ENCODE measurements at regions not wholly inside any gene's neighbourhood (a gene's known extent, or its start where the extent isn't known, plus 50 kb on each side); places are given as distances from the start of the nearest gene placed in this dataset.

GRCh38 chr21:14686466-14687267, 140.6 kb upstream of the SAMSN1 start:
- peaks cover 3% of the 10 kb centered on the region for H3K36me3 Mint-ChIP-seq (ENCODE audit: low read depth, unreplicated experiment)
- no peaks in the 10 kb centered on the region for H3K9me3 Mint-ChIP-seq (ENCODE audit: unreplicated experiment)
- no peaks in the 10 kb centered on the region for H3K79me2 ChIP-seq (ENCODE audit: insufficient read depth, low read length)
- no peak overlapping the region for H3K9ac ChIP-seq (ENCODE audit: low read length)
- no peaks in the 10 kb centered on the region for H3K27me3 ChIP-seq (ENCODE audit: insufficient read depth, low read length)
- peak; percentile 3 for DNase-seq (ENCODE audit: low read depth)
- TF ChIP-seq EZH2 (IDR thresholded peaks at IDR 0.05; ENCODE audit: insufficient read depth, low read length) = no peak
- H2AFZ ChIP-seq (ENCODE audit: low read depth, low read length) = no peak overlapping the region
- H3K27ac Mint-ChIP-seq (ENCODE audit: unreplicated experiment) = peak overlapping the region; percentile 85
- H3K4me3 ChIP-seq (ENCODE audit: insufficient read depth, low read depth, low read length) = no peak overlapping the region
- H3K4me2 ChIP-seq (ENCODE audit: low read length) = no peak overlapping the region
- no peak for FAIRE-seq
- peaks cover 23% of the 10 kb centered on the region for H3K4me1 Mint-ChIP-seq (ENCODE audit: low read depth, unreplicated experiment)
- H3K27me3 Mint-ChIP-seq (ENCODE audit: low read depth, unreplicated experiment) = no peaks in the 10 kb centered on the region
- peak overlapping the region; percentile 14 for H3K4me3 Mint-ChIP-seq (ENCODE audit: unreplicated experiment)
- no peaks in the 10 kb centered on the region for H3K9me3 ChIP-seq (ENCODE audit: insufficient read depth, low read depth, low read length)
- H3K4me1 ChIP-seq (ENCODE audit: insufficient read depth, low read length) = no peaks in the 10 kb centered on the region
- no peaks in the 10 kb centered on the region for H3K36me3 ChIP-seq (ENCODE audit: insufficient read depth, low read length)
- no peaks in the 10 kb centered on the region for H4K20me1 ChIP-seq (ENCODE audit: insufficient read depth, low read length)
- no peak overlapping the region for H3K27ac ChIP-seq (ENCODE audit: low read depth, low read length)

DNA sequence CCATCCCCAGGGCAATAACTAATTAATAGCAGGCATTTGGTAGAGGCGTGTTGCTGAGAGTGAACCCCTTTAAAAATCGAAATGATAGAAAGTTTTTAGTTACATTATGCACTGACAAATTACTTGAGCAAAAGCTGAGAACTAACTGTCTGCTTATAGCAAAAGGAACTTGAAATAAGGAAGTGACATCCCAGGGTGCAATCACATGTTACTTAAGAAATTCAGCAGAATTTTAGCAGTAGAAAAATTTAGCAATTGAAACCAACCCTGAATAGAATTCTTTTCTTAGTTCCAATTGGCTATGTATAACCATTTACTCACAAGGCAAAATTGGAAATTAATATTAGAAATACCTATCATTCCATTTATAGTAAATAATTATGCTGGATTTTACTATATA, 139.5 kb upstream of the SAMSN1 start:
- H3K27ac ChIP-seq (ENCODE audit: low read depth, low read length) = no peak overlapping the region
- no peak overlapping the region for H3K4me3 Mint-ChIP-seq (ENCODE audit: unreplicated experiment)
- no peaks in the 10 kb centered on the region for H3K4me1 ChIP-seq (ENCODE audit: insufficient read depth, low read length)
- no peaks in the 10 kb centered on the region for H4K20me1 ChIP-seq (ENCODE audit: insufficient read depth, low read length)
- H3K27ac Mint-ChIP-seq (ENCODE audit: unreplicated experiment) = no peak overlapping the region
- TF ChIP-seq CTCF (IDR thresholded peaks at IDR 0.05; ENCODE audit: insufficient read depth, low read depth, low read length) (no peak), EZH2 (IDR thresholded peaks at IDR 0.05; ENCODE audit: insufficient read depth, low read length) (no peak)
- H3K27me3 Mint-ChIP-seq (ENCODE audit: low read depth, unreplicated experiment) = no peaks in the 10 kb centered on the region
- H3K4me3 ChIP-seq (ENCODE audit: insufficient read depth, low read depth, low read length) = no peak overlapping the region
- H3K4me2 ChIP-seq (ENCODE audit: low read length) = no peak overlapping the region
- FAIRE-seq = no peak
- no peaks in the 10 kb centered on the region for H3K36me3 ChIP-seq (ENCODE audit: insufficient read depth, low read length)
- DNase-seq (ENCODE audit: low read depth) = no peak
- H3K79me2 ChIP-seq (ENCODE audit: insufficient read depth, low read length) = no peaks in the 10 kb centered on the region
- no peak overlapping the region for H2AFZ ChIP-seq (ENCODE audit: low read depth, low read length)
- peaks cover 20% of the 10 kb centered on the region for H3K4me1 Mint-ChIP-seq (ENCODE audit: low read depth, unreplicated experiment)
- H3K9me3 ChIP-seq (ENCODE audit: insufficient read depth, low read depth, low read length) = no peaks in the 10 kb centered on the region
- no peaks in the 10 kb centered on the region for H3K9me3 Mint-ChIP-seq (ENCODE audit: unreplicated experiment)
- H3K9ac ChIP-seq (ENCODE audit: low read length) = no peak overlapping the region
- no peaks in the 10 kb centered on the region for H3K27me3 ChIP-seq (ENCODE audit: insufficient read depth, low read length)
- peaks cover 3% of the 10 kb centered on the region for H3K36me3 Mint-ChIP-seq (ENCODE audit: low read depth, unreplicated experiment)

DNA sequence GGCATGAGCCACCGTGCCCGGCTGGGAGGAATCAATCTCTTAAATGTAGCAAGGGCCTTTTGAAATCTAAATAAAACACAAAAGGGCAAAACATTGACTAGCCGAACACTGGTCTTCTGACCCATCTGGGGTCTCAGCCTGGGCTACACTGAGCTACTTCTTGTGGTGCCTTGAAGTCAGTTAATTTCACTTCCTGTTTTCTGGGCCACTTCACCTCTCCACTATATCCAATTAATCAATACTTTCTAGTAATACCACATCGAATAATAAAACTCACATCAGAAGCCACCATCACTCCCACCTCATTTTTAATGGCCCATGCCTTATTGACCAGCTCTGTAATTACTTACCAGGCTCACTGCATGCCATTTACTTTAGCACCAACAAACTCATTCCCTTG, 138.0 kb upstream of the SAMSN1 start:
- DNase-seq (ENCODE audit: low read depth) = no peak
- H3K4me1 Mint-ChIP-seq (ENCODE audit: low read depth, unreplicated experiment) = peaks cover 20% of the 10 kb centered on the region
- H3K27ac Mint-ChIP-seq (ENCODE audit: unreplicated experiment) = no peak overlapping the region

More for the DNA sequence above, 138.0 kb upstream of the SAMSN1 start:
- no peak overlapping the region for H3K27ac ChIP-seq (ENCODE audit: low read depth, low read length)
- no peaks in the 10 kb centered on the region for H3K9me3 ChIP-seq (ENCODE audit: insufficient read depth, low read depth, low read length)
- H3K79me2 ChIP-seq (ENCODE audit: insufficient read depth, low read length) = no peaks in the 10 kb centered on the region
- H3K4me2 ChIP-seq (ENCODE audit: low read length) = no peak overlapping the region
- no peak overlapping the region for H3K4me3 ChIP-seq (ENCODE audit: insufficient read depth, low read depth, low read length)
- Mint-ChIP-seq H3K9me3 (ENCODE audit: unreplicated experiment) (no peaks in the 10 kb centered on the region), H3K27me3 (ENCODE audit: low read depth, unreplicated experiment) (no peaks in the 10 kb centered on the region), H3K4me3 (ENCODE audit: unreplicated experiment) (no peak overlapping the region), H3K36me3 (ENCODE audit: low read depth, unreplicated experiment) (peaks cover 3% of the 10 kb centered on the region)
- FAIRE-seq = no peak
- H2AFZ ChIP-seq (ENCODE audit: low read depth, low read length) = no peak overlapping the region
- no peak overlapping the region for H3K9ac ChIP-seq (ENCODE audit: low read length)
- TF ChIP-seq CTCF (IDR thresholded peaks at IDR 0.05; ENCODE audit: insufficient read depth, low read depth, low read length) (no peak), EZH2 (IDR thresholded peaks at IDR 0.05; ENCODE audit: insufficient read depth, low read length) (no peak)
- H3K36me3 ChIP-seq (ENCODE audit: insufficient read depth, low read length) = no peaks in the 10 kb centered on the region
- H3K27me3 ChIP-seq (ENCODE audit: insufficient read depth, low read length) = no peaks in the 10 kb centered on the region
- no peaks in the 10 kb centered on the region for H3K4me1 ChIP-seq (ENCODE audit: insufficient read depth, low read length)
- H4K20me1 ChIP-seq (ENCODE audit: insufficient read depth, low read length) = no peaks in the 10 kb centered on the region

All from astrocyte (in vitro differentiated cells and primary cell).